MM.1S (cell line): ENCODE measurements at regions not wholly inside any gene's neighbourhood (a gene's known extent, or its start where the extent isn't known, plus 50 kb on each side); places are given as distances from the start of the nearest gene placed in this dataset.

Experiments
- CTCF ChIP-seq: fragments of 300-600 bp; sonication (generic); IDR thresholded peaks from 2 replicates; pipeline ENCODE4 v1.5.1; 2016; ENCODE audit warnings: antibody characterized with exemption, low read length, mixed read lengths
- EZH2phosphoT487 ChIP-seq: fragments of 300-600 bp; sonication (generic); IDR thresholded peaks from 2 replicates; pipeline ENCODE4 v1.6.1; 2018; ENCODE audit warnings: antibody characterized with exemption, low read length

GRCh38 chr5:153159616-153160015, 330.9 kb upstream of the GRIA1 start:
- TF ChIP-seq CTCF (no peak), EZH2phosphoT487 (no peak)
